ENCODE measurements at regions not wholly inside any gene's neighbourhood (a gene's known extent, or its start where the extent isn't known, plus 50 kb on each side); places are given as distances from the start of the nearest gene placed in this dataset.

DNA sequence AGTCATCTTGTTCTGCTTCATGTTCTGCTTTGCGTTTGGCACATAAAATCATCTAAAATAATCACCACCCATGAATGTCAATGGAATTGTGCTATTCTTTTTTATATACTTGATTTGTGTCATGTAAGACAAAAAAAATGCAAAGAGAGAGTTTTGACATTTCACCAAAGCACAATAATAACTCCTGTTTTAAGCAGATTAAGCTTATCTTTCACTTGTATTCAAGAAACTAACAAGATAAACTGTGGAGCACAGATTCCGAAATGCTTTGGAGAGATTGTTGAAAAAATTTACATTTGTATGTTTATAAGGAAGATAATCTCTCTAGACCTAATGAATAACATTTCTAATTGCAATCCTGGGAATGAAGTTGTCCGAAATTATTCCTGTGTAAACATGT lies 225.1 kb upstream of the ANXA10 start:
- TF ChIP-seq, protein P1, sequence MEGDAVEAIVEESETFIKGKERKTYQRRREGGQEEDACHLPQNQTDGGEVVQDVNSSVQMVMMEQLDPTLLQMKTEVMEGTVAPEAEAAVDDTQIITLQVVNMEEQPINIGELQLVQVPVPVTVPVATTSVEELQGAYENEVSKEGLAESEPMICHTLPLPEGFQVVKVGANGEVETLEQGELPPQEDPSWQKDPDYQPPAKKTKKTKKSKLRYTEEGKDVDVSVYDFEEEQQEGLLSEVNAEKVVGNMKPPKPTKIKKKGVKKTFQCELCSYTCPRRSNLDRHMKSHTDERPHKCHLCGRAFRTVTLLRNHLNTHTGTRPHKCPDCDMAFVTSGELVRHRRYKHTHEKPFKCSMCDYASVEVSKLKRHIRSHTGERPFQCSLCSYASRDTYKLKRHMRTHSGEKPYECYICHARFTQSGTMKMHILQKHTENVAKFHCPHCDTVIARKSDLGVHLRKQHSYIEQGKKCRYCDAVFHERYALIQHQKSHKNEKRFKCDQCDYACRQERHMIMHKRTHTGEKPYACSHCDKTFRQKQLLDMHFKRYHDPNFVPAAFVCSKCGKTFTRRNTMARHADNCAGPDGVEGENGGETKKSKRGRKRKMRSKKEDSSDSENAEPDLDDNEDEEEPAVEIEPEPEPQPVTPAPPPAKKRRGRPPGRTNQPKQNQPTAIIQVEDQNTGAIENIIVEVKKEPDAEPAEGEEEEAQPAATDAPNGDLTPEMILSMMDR (IDR thresholded peaks at IDR 0.05) = no peak
- no peak for TF ChIP-seq POLR2A (IDR thresholded peaks at IDR 0.05)

Data from Peyer's patch (tissue), 4 donors.